NK-92 treated with Interleukin-12 subunit alpha and Interleukin-12 subunit beta, amount 100 ng/mL, for 24 hours (cell line): ENCODE measurements at regions not wholly inside any gene's neighbourhood (a gene's known extent, or its start where the extent isn't known, plus 50 kb on each side); places are given as distances from the start of the nearest gene placed in this dataset.
"Not testable (repeated sequence)": the region's sequence is repeated elsewhere in the genome, so short reads cannot be mapped to it uniquely, and the experiment has no call there.

Experiments used
- DNase-seq: peaks from one replicate; lab custom pipeline; 2025; lab: John Stamatoyannopoulos, UW

DNA sequence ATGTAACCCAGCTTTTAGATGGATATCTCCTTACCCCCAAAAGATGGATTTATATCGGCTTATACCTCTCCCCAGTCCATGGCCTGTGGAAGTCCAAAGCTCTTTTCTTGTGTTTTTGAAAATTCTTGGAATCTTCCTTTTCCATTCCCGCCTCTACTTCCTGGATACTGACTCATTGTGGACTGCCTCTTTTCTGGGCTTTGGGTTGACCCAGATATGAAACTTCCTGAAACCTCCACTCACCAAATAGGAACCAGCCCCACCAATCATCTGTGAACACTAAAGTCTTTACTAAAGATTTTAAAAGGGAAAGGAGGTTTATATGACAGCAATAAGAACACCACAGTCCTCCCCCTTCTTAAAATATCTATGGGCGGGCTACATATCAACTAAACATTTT lies 163.4 kb upstream of the SYN3 start:
- DNase-seq: no peak

DNA sequence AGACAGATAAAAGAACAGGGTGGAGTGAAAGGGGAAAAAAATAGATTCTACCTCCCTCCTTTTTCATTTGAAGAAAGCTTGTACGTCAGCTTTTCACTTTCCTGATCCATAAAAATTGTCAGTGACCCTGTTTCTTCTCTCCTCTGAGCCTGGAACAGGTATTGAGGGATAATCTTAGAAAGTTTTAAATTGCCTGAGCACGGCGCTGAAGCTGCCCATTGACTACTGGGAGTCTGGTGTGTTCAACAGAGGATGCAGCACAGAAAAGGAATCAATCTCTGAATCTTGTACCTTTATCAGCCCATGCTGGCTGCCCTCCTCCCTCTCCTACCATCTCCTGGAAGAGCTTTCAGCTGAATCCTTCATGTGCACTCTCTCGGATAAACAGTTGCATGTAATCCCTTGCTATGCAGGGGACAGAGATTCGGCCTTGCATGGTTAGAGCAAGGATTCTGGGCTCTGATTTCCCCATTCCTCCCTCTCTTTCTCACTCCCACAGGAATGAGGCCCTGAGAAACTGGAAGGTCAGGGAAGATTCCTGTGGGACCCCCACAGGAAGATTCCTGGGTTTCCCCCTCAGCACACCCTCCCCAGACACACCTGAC lies 162.4 kb upstream of the SYN3 start:
- DNase-seq: no peak

DNA sequence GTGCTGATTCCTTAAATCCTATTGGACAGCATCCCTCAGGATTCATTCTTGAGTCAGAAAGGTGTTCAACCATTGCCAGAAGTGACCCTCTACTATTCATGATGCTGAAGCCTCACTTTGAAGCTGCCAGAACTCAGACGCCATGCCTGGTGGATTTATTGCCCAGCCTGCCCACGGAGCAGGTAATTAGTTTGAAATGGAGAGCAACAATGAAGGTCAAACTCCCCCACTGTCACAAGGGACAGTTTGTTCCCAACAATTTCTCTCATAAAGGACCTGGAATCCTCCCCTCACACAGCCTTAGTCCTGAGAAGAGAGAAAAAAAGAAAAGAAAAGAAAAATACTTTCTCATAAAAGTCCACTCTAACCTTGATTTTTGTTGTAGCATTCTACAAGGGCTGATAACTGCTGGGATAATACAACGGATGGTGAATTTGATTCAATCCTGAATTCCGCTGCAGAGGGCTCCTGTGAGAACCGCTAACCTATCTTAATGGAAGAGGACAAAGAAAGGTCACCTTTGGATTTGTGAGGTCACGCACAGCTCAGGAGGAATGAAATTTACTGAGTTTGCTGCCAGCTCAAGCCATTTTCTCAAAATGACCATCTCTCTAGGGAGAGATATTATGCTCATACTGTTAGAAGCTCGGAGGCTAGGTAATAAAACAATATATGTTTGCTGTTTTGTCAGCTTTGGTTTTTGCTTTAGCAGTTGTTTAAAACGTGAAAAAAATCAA lies 161.6 kb upstream of the SYN3 start:
- no peak for DNase-seq

DNA sequence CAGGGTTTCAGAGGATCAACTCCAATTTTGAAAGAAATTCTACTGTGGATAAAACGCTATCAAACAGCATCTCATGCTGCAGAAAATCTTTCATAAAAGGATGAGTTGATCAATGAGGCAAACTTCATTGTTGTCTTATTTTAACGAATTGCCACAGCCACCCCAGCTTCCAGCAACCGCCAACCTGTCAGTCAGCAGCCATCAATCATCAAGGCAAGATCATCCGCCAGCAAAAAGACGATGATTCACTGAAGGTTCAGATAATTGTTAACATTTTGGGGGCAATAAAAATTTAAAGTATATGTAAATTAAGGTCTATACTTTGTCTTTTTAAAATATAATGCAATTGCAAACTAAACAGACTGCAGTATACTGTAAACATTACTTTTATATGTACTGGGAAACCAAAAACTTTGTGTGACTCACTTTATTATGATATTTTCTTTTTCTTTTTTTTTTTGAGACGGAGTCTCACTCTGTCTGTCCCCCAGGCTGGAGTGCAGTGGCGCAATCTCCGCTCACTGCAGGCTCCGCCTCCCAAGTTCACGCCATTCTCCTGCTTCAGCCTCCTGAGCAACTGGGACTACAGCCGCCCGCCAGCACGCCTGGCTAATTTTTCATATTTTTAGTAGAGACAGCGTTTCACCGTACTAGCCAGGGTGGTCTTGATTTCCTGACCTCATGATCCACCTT lies 155.3 kb upstream of the SYN3 start:
- no peak for DNase-seq

DNA sequence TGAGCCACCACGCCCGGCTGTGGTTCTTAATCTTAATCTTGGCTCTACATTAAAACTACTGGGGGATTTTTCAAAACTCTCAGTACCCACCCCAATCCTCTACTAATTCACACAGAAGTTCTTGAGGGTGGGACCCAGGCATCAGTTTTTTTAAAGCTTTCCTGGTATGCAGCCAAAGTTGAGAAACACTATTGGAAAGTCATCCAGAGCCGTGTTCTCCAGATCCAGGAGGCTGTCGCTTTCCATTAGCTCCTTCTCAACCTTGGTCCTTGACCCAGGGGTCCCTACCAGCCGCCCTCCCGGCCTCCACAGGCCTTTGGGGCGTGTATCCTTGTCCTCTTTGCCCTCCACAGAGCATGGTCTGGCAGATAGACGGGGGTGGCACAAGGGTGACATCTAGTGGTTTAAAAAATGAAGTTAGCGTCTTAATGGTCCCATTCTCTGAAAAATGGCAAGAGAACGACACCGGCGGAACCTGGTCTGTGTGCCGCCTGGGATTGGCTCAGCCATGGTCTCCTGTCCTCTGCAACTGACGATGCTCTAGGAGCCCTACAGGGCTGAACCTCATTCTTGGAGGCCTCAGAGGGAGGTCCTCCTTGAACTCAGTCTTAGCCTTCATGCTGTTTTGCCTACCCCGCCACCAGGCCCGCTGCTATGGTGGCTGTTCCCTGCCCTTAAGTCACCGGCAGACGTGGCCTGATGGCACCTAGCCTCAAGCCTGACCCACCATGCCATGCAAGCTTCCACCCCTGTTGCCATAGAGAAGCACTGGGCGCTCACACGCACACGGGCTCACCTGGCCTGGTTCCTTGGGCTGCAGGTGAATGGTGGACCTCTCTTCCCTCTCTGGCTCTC lies 152.0 kb upstream of the SYN3 start:
- DNase-seq: no peak

DNA sequence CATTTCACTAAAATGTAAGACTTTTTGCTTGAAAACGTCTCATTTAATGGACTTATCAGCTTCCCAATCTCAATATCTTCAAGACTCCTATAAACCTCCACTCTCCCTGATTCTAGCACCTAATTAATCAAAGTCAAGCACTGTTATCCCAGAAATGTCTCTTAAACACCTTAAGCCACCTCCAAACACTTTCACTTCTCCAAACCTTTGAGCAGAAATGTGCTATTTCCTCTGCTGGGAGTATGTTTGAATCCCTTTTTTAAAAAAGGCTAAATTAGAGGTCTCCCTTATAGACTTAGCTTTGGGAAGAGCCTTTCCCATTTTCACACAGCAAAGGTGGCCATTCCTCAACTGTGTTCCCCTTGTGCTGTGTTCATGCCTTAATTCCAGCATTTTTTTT lies 146.2 kb upstream of the SYN3 start:
- no peak for DNase-seq

DNA sequence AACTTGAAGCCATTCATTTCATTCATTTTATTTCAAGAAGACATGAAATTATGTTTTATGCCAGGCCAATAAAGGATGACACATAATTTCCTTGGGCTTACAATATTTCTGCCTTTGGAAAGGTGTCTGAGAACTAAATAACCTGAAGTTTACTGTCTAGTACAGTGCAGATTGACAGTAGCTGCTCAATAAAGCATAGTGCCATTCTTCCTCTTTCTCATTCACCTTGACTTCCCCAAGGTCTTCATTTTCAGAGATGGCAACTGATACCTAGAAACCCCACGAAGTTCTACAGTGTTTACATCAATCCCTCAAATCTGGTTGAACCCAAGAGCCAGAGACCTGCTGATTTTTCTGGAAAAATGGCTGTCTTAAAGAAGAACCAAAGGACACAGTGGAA lies 144.3 kb upstream of the SYN3 start:
- no peak for DNase-seq

DNA sequence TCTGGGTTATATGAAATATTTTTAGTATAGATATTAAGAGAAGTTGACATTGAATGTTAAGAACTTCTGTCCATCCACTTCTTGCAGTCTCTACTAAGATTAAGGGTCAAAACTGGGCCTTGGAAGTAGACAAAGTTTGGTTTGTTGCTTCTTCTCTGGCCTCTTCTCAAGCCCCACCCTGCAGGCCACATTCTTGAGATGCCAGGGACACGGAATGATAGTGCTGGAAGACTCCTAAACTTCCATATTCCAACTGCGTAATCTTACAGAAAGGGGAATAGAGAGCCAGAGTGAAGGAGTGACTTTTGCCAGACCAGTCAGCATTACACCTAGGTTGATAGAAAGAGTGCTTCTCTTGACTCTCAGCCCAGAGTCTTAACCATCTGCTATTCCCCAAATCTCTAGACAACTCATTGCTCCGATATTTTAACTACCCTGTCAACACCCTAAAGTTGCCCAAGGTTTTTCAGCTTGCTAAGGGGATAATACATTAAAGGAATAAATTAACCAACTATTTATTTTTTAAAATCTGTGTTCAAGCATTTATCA lies 136.4 kb upstream of the SYN3 start:
- no peak for DNase-seq

DNA sequence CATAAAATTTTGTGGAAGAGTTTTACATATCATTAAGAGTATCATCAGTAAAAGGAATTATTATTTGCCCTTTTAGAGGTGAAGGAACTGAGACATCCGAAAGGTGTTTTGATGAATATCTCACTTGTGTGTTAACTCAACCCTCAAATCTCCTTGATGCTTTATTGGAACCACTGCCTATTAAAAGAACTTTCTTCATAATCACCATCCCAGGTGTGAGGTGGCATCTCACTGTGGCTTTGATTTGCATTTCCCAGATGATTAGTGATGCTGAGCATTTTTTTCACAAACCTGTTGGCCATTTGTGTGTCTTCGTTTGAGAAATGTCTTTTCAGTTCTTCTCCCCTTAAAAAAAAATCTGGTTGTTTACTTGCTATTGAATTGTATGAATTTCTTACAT lies 134.0 kb upstream of the SYN3 start:
- no peak for DNase-seq

DNA sequence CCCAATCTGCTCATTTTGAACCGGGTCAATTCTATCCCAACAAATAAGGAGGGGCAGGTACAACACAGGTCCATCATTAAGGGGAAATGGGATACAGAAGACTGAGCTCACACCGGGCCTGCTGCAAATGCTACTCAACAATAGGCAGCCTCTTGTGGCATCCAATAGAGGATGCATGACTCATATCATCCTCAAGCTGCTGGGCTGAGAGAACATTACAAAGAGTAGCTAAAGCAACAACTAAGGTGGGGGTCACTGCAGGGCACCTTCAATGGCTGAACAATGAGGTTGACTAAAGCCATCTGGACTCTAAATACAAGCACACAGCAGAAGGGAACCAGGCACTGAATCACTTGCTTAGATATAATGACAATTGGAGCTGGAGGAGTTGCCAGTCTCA lies 130.1 kb upstream of the SYN3 start:
- no peak for DNase-seq

DNA sequence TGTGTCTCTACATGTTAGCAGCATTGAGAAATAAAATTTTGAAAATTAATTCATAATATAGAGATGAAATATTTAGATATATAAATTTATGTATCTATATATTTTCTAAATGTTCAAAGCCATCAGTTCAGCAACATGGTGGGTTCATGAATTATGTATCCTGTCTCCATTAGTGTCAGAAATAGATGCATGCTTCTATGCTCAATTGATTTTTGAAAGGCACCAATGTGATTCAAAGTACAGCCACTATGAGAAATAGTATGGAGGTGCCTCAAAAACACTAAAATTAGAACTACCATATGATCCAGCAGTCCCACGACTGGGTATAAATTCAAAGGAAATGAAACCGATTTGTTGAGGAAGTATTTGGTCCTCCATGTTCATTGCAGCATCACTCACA lies 128.6 kb upstream of the SYN3 start:
- DNase-seq: no peak

DNA sequence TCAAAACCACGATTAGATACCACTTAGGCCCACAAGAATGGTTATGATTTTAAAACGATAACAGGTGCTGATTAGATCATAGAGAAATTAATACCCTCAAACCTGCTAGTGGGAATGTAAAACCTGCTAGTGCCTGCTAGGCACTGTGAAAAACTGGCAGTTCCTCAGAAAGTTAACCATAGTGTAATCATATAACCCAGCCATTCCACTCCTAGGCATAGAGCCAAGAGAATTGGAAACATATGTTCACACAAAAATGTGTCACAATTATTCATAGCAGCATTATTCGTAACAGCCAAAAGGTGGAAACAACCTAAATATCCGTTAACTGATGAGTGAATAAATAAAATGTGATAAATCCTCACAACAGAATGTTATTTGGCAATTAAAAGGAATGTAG lies 122.2 kb upstream of the SYN3 start:
- DNase-seq: no peak

DNA sequence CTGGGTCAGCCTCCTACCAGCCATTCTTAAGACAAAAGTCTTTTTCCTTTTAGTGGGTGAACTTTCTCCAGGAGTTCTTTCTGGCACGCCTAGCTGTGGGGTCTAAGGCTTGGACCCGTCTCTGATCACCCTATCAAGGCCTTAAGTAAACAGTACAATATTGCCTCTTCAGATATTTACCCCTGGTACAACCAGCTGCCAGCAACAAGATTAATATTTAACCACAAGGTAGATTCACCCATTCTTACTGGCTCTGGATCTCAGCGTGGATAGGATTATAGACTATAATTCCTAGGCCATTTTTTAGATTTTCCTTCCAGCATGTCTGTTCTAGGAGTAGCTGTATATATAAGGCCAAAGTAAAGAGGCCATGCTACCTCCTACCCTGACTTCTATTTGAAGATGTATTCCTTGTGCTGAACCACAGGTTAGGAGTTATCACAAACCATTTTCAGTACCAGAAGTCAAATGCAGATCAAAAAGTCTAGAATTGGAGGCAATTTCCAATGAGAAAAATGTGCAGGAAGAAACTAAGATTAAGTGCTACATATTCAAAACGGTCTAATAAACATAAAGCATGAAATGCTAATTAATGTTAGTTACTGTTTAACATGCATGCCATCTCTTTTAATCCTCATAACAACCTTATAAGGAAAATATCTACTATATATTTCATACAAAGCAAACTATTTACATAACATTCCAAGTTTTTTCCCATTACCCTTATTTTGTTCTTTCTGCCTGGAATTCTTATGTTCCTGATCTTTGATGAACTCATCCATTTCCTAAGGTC lies 110.0 kb upstream of the SYN3 start:
- no peak for DNase-seq

DNA sequence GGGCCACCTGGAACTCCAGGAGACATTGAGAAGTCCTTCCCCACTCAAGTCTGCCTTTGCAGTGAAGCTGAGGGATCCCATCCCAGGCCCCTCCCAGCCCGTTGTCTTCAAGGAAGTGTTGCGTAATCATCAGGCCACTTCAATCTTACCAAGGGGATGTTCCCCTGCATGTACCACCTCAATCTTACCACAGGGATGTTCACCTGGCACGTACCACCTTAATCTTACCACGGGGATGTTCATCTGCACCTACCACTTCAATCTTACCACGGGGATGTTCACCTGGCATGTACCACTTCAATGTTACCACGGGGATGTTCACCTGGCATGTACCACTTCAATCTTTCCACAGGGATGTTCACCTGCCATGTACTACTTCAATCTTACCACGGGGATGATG lies 108.0 kb upstream of the SYN3 start:
- no peak for DNase-seq

DNA sequence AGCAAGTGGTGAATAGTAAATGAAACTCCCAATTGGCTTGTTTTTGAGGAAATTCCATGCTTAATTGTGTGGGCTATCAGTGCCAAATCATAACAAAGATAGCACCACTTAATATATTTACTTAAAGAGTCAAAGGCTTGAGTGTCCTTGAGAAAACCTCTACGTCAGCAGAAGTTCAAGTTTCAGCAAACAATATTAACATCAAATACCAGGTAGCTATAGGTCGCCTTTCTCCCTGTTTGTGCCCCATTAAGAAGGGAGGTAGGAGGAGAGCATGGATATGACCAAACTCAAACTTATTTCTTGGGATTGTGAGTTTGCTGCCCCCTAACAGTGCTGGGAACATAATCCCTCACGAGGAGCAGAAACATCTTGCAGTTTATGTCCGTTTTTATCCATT lies 105.6 kb upstream of the SYN3 start:
- DNase-seq: no peak

DNA sequence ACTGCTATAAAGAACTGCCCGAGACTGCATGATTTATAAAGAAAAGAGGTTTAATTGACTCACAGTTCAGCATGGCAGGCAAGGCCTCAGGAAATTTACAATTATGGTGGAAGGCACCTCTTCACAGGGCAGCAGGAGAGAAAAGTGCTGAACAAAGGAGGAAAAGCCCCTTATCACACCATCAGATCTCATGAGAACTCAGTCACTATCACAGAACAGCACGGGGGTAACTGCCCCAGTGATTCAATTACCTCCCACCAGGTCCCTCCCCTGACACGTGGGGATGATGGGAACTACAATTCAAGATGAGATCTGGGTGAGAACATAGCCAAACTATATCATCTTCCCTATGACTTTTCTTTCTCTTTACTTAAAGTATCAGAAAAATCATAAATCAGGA lies 104.0 kb upstream of the SYN3 start:
- DNase-seq: no peak

DNA sequence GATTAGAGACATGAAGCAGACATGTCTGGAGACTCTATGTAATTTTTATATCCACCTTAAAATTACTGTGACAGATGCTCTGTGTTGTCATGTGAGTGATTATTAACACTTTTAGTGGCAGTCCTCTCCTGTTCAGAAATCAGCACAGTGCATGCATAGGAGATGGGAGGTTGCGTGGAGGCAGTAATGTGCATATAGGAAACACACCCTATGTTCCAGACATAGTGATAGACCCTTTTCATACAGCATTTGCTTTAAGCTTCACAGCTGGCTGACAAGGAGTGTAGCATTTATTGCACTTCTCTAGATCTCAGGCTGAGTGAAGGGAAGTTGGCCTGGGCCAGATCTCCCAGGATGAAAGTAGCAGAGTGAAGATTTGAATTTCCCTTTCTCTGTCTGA lies 102.3 kb upstream of the SYN3 start:
- no peak for DNase-seq

DNA sequence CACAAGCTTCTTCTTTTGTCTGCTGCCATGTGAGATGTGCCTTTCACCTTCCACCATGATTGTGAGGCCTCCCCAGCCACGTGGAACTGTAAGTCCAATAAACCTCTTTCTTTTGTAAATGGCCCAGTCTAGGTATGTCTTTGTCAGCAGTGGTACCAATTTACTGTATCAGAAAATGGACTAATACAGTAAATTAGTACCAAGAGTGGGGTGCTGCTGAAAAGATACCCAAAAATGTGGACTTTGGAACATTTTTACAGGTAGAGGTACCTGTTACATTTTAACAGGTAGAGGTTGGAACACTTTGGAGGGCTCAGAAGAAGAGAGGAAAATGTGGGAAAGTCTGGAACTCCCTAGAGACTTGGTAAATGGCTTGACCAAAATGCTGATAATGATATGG lies 96.8 kb upstream of the SYN3 start:
- DNase-seq: not testable (repeated sequence)

DNA sequence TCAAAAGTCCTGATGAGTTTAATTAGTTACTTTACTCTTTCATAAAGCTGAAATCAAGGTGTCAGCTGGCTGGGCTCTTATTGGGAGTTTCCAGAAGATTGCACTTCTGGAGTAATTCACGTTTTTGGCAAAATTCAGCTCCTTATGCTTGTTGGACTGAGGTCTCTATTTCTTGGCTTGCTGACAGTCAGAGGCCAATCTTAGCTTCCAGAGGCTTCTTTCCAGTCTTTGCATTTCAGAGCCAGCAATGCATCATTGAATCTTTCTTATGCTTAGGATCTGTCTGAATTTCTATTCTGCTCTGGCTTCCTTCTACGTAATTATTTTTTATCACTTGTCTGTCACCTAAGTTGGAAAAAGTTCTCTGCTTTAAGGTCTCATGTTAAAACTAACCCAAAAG lies 91.4 kb upstream of the SYN3 start:
- DNase-seq: no peak

DNA sequence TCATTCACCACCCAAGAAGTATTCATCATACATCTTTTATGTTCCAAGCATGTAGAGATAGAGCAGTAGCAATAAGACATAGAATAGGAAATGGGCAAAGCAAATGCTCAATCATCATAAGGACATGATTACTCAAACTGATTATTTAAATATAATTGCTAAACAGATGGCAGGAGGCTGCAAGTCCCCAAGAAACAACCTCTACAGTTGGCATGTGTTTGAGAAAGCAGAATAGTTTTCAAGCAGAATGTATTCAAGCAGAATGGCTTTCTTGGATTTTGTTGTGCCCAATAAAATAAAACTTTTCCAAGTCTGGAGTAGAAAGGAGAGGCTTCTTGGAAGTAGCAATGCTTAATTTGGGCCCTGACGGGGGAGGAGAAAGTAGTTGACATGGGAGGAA lies 86.5 kb upstream of the SYN3 start:
- DNase-seq: no peak

DNA sequence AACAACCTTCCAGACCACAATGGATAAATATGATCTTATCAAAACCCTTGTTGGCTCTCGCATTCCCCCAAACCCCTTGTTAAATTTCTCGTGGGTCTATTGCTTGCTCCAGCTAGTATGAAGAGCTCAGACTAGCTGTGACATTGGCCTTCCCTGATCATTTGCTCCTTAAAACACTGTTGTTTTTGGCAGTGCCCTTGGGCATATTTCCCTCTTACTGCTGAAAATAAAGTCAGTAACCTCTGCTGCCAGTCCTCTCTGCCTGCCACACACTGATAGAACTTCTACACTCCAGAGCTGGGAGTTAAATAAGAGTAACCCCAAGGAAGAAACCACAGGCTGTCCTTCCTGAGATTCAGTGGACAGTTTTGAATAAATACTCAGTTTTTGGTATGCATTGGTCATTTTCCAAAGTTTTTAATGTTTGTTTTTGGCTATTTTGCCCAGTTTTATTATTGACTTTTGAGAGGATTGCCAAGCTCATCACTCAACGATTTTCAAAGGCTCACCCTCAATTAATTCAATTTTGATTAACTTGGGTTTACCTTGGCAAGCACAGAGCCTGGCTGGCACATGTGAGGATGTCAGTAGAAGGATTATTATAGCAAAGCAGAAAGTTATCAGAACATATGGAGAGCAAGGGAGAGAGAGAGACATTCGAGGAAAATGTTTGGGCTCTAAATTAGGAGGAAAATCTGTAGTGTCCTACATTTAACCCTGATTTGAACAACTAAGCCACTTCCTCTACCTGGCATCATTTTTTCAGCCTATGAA lies 84.3 kb upstream of the SYN3 start:
- DNase-seq: no peak
